ENCODE measurements at regions not wholly inside any gene's neighbourhood (a gene's known extent, or its start where the extent isn't known, plus 50 kb on each side); places are given as distances from the start of the nearest gene placed in this dataset.

GRCh38 chr2:873651-874580 lies 76.7 kb upstream of the SNTG2 start:
- H3K27ac ChIP-seq (ENCODE audit: low read depth in 2 of 2, low read length in 1 of 2) = no peak overlapping the region
- H3K9me2 ChIP-seq = no peaks in the 10 kb centered on the region
- H4K20me1 ChIP-seq (ENCODE audit: insufficient read depth) = no peaks in the 10 kb centered on the region
- no peaks in the 10 kb centered on the region for H3K36me3 ChIP-seq (replicated peaks in 1 of 2; ENCODE audit: control insufficient read depth in 1 of 2, insufficient read depth in 2 of 2, low read length in 1 of 2)
- no peak overlapping the region for H2AFZ ChIP-seq (ENCODE audit: low read depth)
- H3K9me3 ChIP-seq = no peaks in the 10 kb centered on the region
- CTCF ChIA-PET = no interaction called here
- H3K27me3 ChIP-seq (ENCODE audit: insufficient read depth) = no peaks in the 10 kb centered on the region
- peaks cover 0 to 6% of the 10 kb centered on the region in 2 experiments; a peak in 1 of 4 replicates for H3K4me1 ChIP-seq (ENCODE audit: control insufficient read depth in 1 of 2, insufficient read depth in 2 of 2, low read depth in 1 of 2, low read length in 1 of 2)
- no peaks in the 10 kb centered on the region for H3K79me2 ChIP-seq (ENCODE audit: insufficient read depth)
- WGBS (ENCODE audit: low lambda C conversion rate) = 62% methylated on average over 16 of the region's 27 CpGs
- POLR2A ChIA-PET = interaction anchor here (0.6 kb wide), 1 partner anchor 31 kb away, joined by 3 read pairs; no protein-coding TSS in a partner anchor
- TF ChIP-seq GABPA (IDR thresholded peaks at IDR 0.05; ENCODE audit: low read depth) (no peak), NRF1 (IDR thresholded peaks at IDR 0.05; ENCODE audit: low read depth, low read length) (no peak), FOSL2 (IDR thresholded peaks at IDR 0.05; ENCODE audit: borderline replicate concordance, low read depth) (no peak), MXI1 (IDR thresholded peaks at IDR 0.05; ENCODE audit: low read depth, low read length) (no peak), RCOR1 (IDR thresholded peaks at IDR 0.05; ENCODE audit: low read length) (no peak), TEAD4 (IDR thresholded peaks at IDR 0.05; ENCODE audit: borderline replicate concordance, insufficient read depth) (no peak), JUND (IDR thresholded peaks at IDR 0.05) (no peak), CHD2 (IDR thresholded peaks at IDR 0.05; ENCODE audit: low read length, partially characterized antibody) (no peak), IRF3 (IDR thresholded peaks at IDR 0.05; ENCODE audit: low read depth, low read length) (no peak), FOXM1 (IDR thresholded peaks at IDR 0.05; ENCODE audit: low read depth) (no peak), TAF1 (IDR thresholded peaks at IDR 0.05; ENCODE audit: borderline replicate concordance, low read depth, low read length) (no peak)
- H3K4me3 ChIP-seq (ENCODE audit: low read depth in 2 of 2, low read length in 1 of 2) = no peak overlapping the region
- no peak overlapping the region for H3K9ac ChIP-seq
- no peak for DNase-seq
- no peaks in the 10 kb centered on the region for H3F3A ChIP-seq (replicated peaks; ENCODE audit: insufficient read depth)
- H3K4me2 ChIP-seq = no peak overlapping the region

GRCh38 chr2:873027-873426 lies 77.6 kb upstream of the SNTG2 start:
- 37% methylated on average over 3 of the region's 4 CpGs for WGBS (ENCODE audit: low lambda C conversion rate)
- Histone ChIP-seq H3K4me3 (ENCODE audit: low read depth in 2 of 2, low read length in 1 of 2) (no peak overlapping the region), H3K36me3 (replicated peaks in 1 of 2; ENCODE audit: control insufficient read depth in 1 of 2, insufficient read depth in 2 of 2, low read length in 1 of 2) (no peaks in the 10 kb centered on the region), H3K27ac (ENCODE audit: low read depth in 2 of 2, low read length in 1 of 2) (no peak overlapping the region), H3K9me2 (no peaks in the 10 kb centered on the region), H3K4me2 (no peak overlapping the region), H3K9me3 (no peaks in the 10 kb centered on the region), H3K79me2 (ENCODE audit: insufficient read depth) (no peaks in the 10 kb centered on the region), H4K20me1 (ENCODE audit: insufficient read depth) (no peaks in the 10 kb centered on the region), H3F3A (replicated peaks; ENCODE audit: insufficient read depth) (no peaks in the 10 kb centered on the region), H3K4me1 (ENCODE audit: control insufficient read depth in 1 of 2, insufficient read depth in 2 of 2, low read depth in 1 of 2, low read length in 1 of 2) (peaks cover 0 to 6% of the 10 kb centered on the region in 2 experiments; a peak in 1 of 4 replicates), H3K9ac (no peak overlapping the region), H2AFZ (ENCODE audit: low read depth) (no peak overlapping the region), H3K27me3 (ENCODE audit: insufficient read depth) (no peaks in the 10 kb centered on the region)
- CTCF ChIA-PET = no interaction called here
- DNase-seq = no peak
- POLR2A ChIA-PET = no interaction called here
- TF ChIP-seq SMC3 (IDR thresholded peaks at IDR 0.05; ENCODE audit: low read depth, low read length) (no peak), TAF1 (IDR thresholded peaks at IDR 0.05; ENCODE audit: borderline replicate concordance, low read depth, low read length) (no peak), YY1 (IDR thresholded peaks at IDR 0.05; ENCODE audit: low read depth) (no peak), CTCF (IDR thresholded peaks at IDR 0.05) (no peak), MAX (IDR thresholded peaks at IDR 0.05; ENCODE audit: low read depth) (no peak), JUND (IDR thresholded peaks at IDR 0.05) (no peak), GABPA (IDR thresholded peaks at IDR 0.05; ENCODE audit: low read depth) (no peak), EP300 (IDR thresholded peaks at IDR 0.05; ENCODE audit: borderline replicate concordance in 1 of 2, low read depth in 1 of 2, low read length in 1 of 2) (no peak), SIN3A (IDR thresholded peaks at IDR 0.05; ENCODE audit: borderline replicate concordance, low read depth, low read length) (no peak), FOXM1 (IDR thresholded peaks at IDR 0.05; ENCODE audit: low read depth) (no peak), POLR2AphosphoS5 (IDR thresholded peaks at IDR 0.05; ENCODE audit: low read depth, low read length) (no peak), REST (IDR thresholded peaks at IDR 0.05; ENCODE audit: low read depth, low read length) (no peak), FOXJ3 (CRISPR knock-in tag; IDR thresholded peaks at IDR 0.05) (no peak)
